ENCODE measurements at regions not wholly inside any gene's neighbourhood (a gene's known extent, or its start where the extent isn't known, plus 50 kb on each side); places are given as distances from the start of the nearest gene placed in this dataset.

GRCh38 chr16:5479926-5480325 lies 382.3 kb upstream of the EEF2KMT start:
- TF ChIP-seq REST (IDR thresholded peaks at IDR 0.05; ENCODE audit: low read depth) = no peak
- TF ChIP-seq USF1 (IDR thresholded peaks at IDR 0.05) = no peak
- no peak for TF ChIP-seq RAD21 (IDR thresholded peaks at IDR 0.05; ENCODE audit: low read depth)
- TF ChIP-seq ZBTB7A (IDR thresholded peaks at IDR 0.05; ENCODE audit: low read depth) = no peak
- no peak for TF ChIP-seq TAF1 (IDR thresholded peaks at IDR 0.05; ENCODE audit: low read depth)
- no peak for TF ChIP-seq EP300 (IDR thresholded peaks at IDR 0.05; ENCODE audit: borderline replicate concordance)
- no peak for TF ChIP-seq CREB1 (IDR thresholded peaks at IDR 0.05; ENCODE audit: low read depth)
- no peak for TF ChIP-seq CEBPB (IDR thresholded peaks at IDR 0.05)
- TF ChIP-seq NFIC (IDR thresholded peaks at IDR 0.05) = no peak

- TF ChIP-seq CREB1 (IDR thresholded peaks at IDR 0.05; ENCODE audit: low read depth) (no peak), ZBTB7A (IDR thresholded peaks at IDR 0.05; ENCODE audit: low read depth) (no peak), REST (IDR thresholded peaks at IDR 0.05; ENCODE audit: low read depth) (no peak), YY1 (IDR thresholded peaks at IDR 0.05; ENCODE audit: low read depth) (no peak), FOXM1 (IDR thresholded peaks at IDR 0.05; ENCODE audit: borderline replicate concordance, low read depth) (no peak), USF1 (IDR thresholded peaks at IDR 0.05) (no peak), MAX (IDR thresholded peaks at IDR 0.05) (no peak), CEBPB (IDR thresholded peaks at IDR 0.05) (no peak), EGR1 (IDR thresholded peaks at IDR 0.05) (no peak), TEAD4 (IDR thresholded peaks at IDR 0.05) (no peak)
These were observed 380.4 kb upstream of the EEF2KMT start for GRCh38 chr16:5478036-5478435.

- TF ChIP-seq NFIC (IDR thresholded peaks at IDR 0.05) = no peak
- no peak for TF ChIP-seq CEBPB (IDR thresholded peaks at IDR 0.05)
- TF ChIP-seq CREB1 (IDR thresholded peaks at IDR 0.05; ENCODE audit: low read depth) = no peak
- TF ChIP-seq RAD21 (IDR thresholded peaks at IDR 0.05; ENCODE audit: low read depth) = no peak
These were observed 379.7 kb upstream of the EEF2KMT start for GRCh38 chr16:5477251-5477650.

GRCh38 chr16:5472552-5472951 lies 375.0 kb upstream of the EEF2KMT start:
- no peak for TF ChIP-seq TCF12 (IDR thresholded peaks at IDR 0.05; ENCODE audit: low read depth)
- no peak for TF ChIP-seq RAD21 (IDR thresholded peaks at IDR 0.05; ENCODE audit: low read depth)
- TF ChIP-seq TEAD4 (IDR thresholded peaks at IDR 0.05) = no peak
- TF ChIP-seq CREB1 (IDR thresholded peaks at IDR 0.05; ENCODE audit: low read depth) = no peak
- no peak for TF ChIP-seq REST (IDR thresholded peaks at IDR 0.05; ENCODE audit: low read depth)
- TF ChIP-seq EP300 (IDR thresholded peaks at IDR 0.05; ENCODE audit: borderline replicate concordance) = no peak
- TF ChIP-seq EGR1 (IDR thresholded peaks at IDR 0.05) = no peak
- no peak for TF ChIP-seq NFIC (IDR thresholded peaks at IDR 0.05)
- TF ChIP-seq TAF1 (IDR thresholded peaks at IDR 0.05; ENCODE audit: low read depth) = no peak
- no peak for TF ChIP-seq CEBPB (IDR thresholded peaks at IDR 0.05)

- TF ChIP-seq RAD21 (IDR thresholded peaks at IDR 0.05; ENCODE audit: low read depth) (no peak), EP300 (IDR thresholded peaks at IDR 0.05; ENCODE audit: borderline replicate concordance) (no peak), REST (IDR thresholded peaks at IDR 0.05; ENCODE audit: low read depth) (no peak), ZBTB7A (IDR thresholded peaks at IDR 0.05; ENCODE audit: low read depth) (no peak), FOXM1 (IDR thresholded peaks at IDR 0.05; ENCODE audit: borderline replicate concordance, low read depth) (no peak), YY1 (IDR thresholded peaks at IDR 0.05; ENCODE audit: low read depth) (no peak), NFIC (IDR thresholded peaks at IDR 0.05) (no peak), TAF1 (IDR thresholded peaks at IDR 0.05; ENCODE audit: low read depth) (no peak), CREB1 (IDR thresholded peaks at IDR 0.05; ENCODE audit: low read depth) (no peak), MAX (IDR thresholded peaks at IDR 0.05) (no peak), TEAD4 (IDR thresholded peaks at IDR 0.05) (no peak), EGR1 (IDR thresholded peaks at IDR 0.05) (no peak), CEBPB (IDR thresholded peaks at IDR 0.05) (no peak), USF1 (IDR thresholded peaks at IDR 0.05) (no peak), TCF12 (IDR thresholded peaks at IDR 0.05; ENCODE audit: low read depth) (no peak)
These were observed 370.9 kb upstream of the EEF2KMT start for GRCh38 chr16:5468488-5468887.

All from Ishikawa (cell line).